ENCODE measurements at regions not wholly inside any gene's neighbourhood (a gene's known extent, or its start where the extent isn't known, plus 50 kb on each side); places are given as distances from the start of the nearest gene placed in this dataset.

- Mint-ChIP-seq H3K4me1 (ENCODE audit: low read depth) (no peaks in the 10 kb centered on the region), H3K27ac (no peak overlapping the region), H3K9me3 (no peaks in the 10 kb centered on the region), H3K36me3 (ENCODE audit: low read depth) (no peaks in the 10 kb centered on the region), H3K4me3 (no peak overlapping the region), H3K27me3 (no peaks in the 10 kb centered on the region)
- Histone ChIP-seq H3K36me3 (ENCODE audit: insufficient read depth, low read length) (no peaks in the 10 kb centered on the region), H3K27ac (ENCODE audit: low read depth in 1 of 2, low read length in 2 of 2) (no peak overlapping the region), H3K9me3 (ENCODE audit: control insufficient read depth in 1 of 2, insufficient read depth in 1 of 2, low read length in 2 of 2) (peaks cover 0 to 22% of the 10 kb centered on the region in 2 experiments), H3K27me3 (ENCODE audit: control insufficient read depth in 1 of 2, insufficient read depth in 2 of 2, low read length in 2 of 2) (peaks cover 0 to 2% of the 10 kb centered on the region in 2 experiments), H3K4me3 (ENCODE audit: low read length) (no peak overlapping the region), H3K4me1 (ENCODE audit: insufficient read depth, low read length) (no peaks in the 10 kb centered on the region)
- DNase-seq (no peak), ATAC-seq (ENCODE audit: poor library complexity) (no peak)
- ChIA-PET CTCF (no interaction called here), POLR2A (no interaction called here)
- no peak for TF ChIP-seq CTCF (IDR thresholded peaks at IDR 0.05)
- intact Hi-C loops (cut with DNase I, micrococcal nuclease): no loop called here
Observed at GRCh38 chr10:2731940-2732339, 335.4 kb upstream of the PFKP start.

GRCh38 chr10:2729197-2729596 is 338.2 kb upstream of the PFKP start:
- POLR2A ChIA-PET: no interaction called here
- Histone ChIP-seq H3K27me3 (ENCODE audit: control insufficient read depth in 1 of 2, insufficient read depth in 2 of 2, low read length in 2 of 2) (peaks cover 0 to 2% of the 10 kb centered on the region in 2 experiments), H3K4me3 (ENCODE audit: low read length) (no peak overlapping the region), H3K27ac (ENCODE audit: low read depth in 1 of 2, low read length in 2 of 2) (no peak overlapping the region), H3K36me3 (ENCODE audit: insufficient read depth, low read length) (no peaks in the 10 kb centered on the region), H3K9me3 (ENCODE audit: control insufficient read depth in 1 of 2, insufficient read depth in 1 of 2, low read length in 2 of 2) (peaks cover 0 to 18% of the 10 kb centered on the region in 2 experiments), H3K4me1 (ENCODE audit: insufficient read depth, low read length) (no peaks in the 10 kb centered on the region)
- H3K4me1 Mint-ChIP-seq (ENCODE audit: low read depth): no peaks in the 10 kb centered on the region
- no peaks in the 10 kb centered on the region for H3K27me3 Mint-ChIP-seq
- no peaks in the 10 kb centered on the region for H3K36me3 Mint-ChIP-seq (ENCODE audit: low read depth)
- no peak overlapping the region for H3K27ac Mint-ChIP-seq
- H3K4me3 Mint-ChIP-seq: no peak overlapping the region
- no peak for ATAC-seq (ENCODE audit: poor library complexity)
- intact Hi-C loops (cut with DNase I, micrococcal nuclease): no loop called here
- TF ChIP-seq CTCF (IDR thresholded peaks at IDR 0.05): no peak
- DNase-seq: no peak
- CTCF ChIA-PET: no interaction called here
- H3K9me3 Mint-ChIP-seq: no peaks in the 10 kb centered on the region

GRCh38 chr10:2728087-2728486 is 339.3 kb upstream of the PFKP start:
- POLR2A ChIA-PET: no interaction called here

More at GRCh38 chr10:2728087-2728486, 339.3 kb upstream of the PFKP start:
- ATAC-seq (ENCODE audit: poor library complexity): no peak
- no peak for DNase-seq
- Mint-ChIP-seq H3K4me3 (no peak overlapping the region), H3K9me3 (no peaks in the 10 kb centered on the region), H3K27me3 (no peaks in the 10 kb centered on the region), H3K4me1 (ENCODE audit: low read depth) (no peaks in the 10 kb centered on the region), H3K27ac (no peak overlapping the region), H3K36me3 (ENCODE audit: low read depth) (no peaks in the 10 kb centered on the region)
- Histone ChIP-seq H3K27me3 (ENCODE audit: control insufficient read depth in 1 of 2, insufficient read depth in 2 of 2, low read length in 2 of 2) (no peaks in the 10 kb centered on the region), H3K4me3 (ENCODE audit: low read length) (no peak overlapping the region), H3K4me1 (ENCODE audit: insufficient read depth, low read length) (no peaks in the 10 kb centered on the region), H3K9me3 (ENCODE audit: control insufficient read depth in 1 of 2, insufficient read depth in 1 of 2, low read length in 2 of 2) (peaks cover 0 to 11% of the 10 kb centered on the region in 2 experiments), H3K27ac (ENCODE audit: low read depth in 1 of 2, low read length in 2 of 2) (no peak overlapping the region), H3K36me3 (ENCODE audit: insufficient read depth, low read length) (no peaks in the 10 kb centered on the region)
- no peak for TF ChIP-seq CTCF (IDR thresholded peaks at IDR 0.05)
- CTCF ChIA-PET: interaction anchor here (1.0 kb wide), 1 partner anchor 11 kb away, joined by 3 read pairs; no protein-coding TSS in a partner anchor
- intact Hi-C loops (cut with DNase I, micrococcal nuclease): no loop called here
